ENCODE measurements at regions not wholly inside any gene's neighbourhood (a gene's known extent, or its start where the extent isn't known, plus 50 kb on each side); places are given as distances from the start of the nearest gene placed in this dataset.

GRCh38 chr7:118000480-118001202 is 127.4 kb upstream of the CTTNBP2 start:
- TF ChIP-seq CTCF (IDR thresholded peaks at IDR 0.05; ENCODE audit: low read depth, low read length, poor library complexity, severe bottlenecking) (no peak), EZH2phosphoT487 (IDR thresholded peaks at IDR 0.05; ENCODE audit: borderline replicate concordance, low read length) (no peak)
